Dermis blood vessel endothelial cell (primary cell): ENCODE measurements at regions not wholly inside any gene's neighbourhood (a gene's known extent, or its start where the extent isn't known, plus 50 kb on each side); places are given as distances from the start of the nearest gene placed in this dataset.
"Not testable (repeated sequence)": the region's sequence is repeated elsewhere in the genome, so short reads cannot be mapped to it uniquely, and the experiment has no call there.

Source experiments
- DNase-seq: peaks from one replicate; pipeline ENCODE4 v3.0.0; 2010

DNA sequence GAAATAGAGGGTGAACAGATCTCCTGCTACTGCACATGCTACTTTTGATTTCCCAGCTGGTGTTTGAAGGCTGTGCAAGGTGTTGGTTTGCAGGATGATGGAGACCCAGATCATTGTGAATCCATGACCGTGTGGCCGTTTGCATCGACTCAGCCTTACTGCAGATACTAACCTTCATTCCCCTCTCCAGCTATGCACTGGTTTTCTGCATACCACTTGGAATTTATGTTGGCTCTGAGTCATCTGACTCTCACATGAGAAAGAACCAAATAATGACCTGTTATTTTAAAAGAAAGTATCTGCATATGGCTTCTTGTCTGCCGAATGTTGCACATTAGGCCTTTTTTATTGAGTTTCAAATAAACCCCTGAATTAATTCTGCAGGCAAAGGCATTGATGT, 183.3 kb upstream of the PRKX start:
- not testable (repeated sequence) for DNase-seq

DNA sequence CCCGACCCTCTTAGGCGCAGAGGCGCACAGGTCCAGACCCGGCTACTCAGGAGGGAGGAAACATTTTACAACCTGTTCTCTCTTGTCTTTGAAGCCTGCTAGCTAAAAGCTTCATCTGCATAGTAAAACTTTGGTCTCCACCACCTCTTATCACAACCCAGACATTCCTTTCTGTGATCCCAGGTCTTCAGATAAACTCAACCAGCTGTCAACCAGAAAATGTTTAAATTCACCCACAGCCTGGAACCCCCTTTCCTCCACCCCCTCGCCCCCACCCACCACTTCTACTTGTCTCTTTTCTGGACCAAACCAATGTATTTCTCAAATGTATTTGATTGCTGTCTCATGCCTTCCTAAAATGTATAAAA, 169.1 kb upstream of the PRKX start:
- not testable (repeated sequence) for DNase-seq

DNA sequence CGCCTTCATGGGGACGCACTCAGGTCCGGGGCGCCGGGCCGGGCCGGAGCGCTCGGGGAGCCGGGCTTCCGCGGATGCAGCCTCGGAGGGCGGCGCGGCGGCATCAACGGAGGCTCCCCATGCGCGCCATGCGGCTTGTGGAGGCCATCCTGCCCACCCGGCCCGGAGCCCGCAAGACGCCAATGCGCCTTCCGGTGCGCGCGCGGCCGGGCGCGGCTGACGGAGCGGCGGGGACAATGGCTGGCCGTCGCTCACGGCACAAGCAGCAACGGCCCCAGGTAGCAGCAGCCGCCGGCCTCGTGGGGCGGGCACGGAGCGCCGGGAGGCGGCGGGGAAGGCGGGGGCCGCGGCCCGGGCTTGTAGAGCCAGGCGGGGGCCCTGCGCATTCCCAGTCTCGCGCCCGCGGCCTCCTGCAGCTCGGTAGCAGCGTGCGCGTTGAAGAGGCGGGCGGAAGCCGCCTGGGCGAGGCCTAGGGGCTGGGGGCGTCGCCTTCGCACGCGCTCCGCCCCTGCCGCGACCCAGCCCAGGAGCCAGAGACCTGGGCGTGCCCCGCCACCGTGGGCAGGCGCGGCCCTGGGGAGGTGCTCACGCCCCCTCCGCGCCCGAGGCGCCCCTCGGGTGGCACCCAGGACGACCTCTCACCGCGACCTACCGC, 168.6 kb upstream of the PRKX start:
- DNase-seq: not testable (repeated sequence)

DNA sequence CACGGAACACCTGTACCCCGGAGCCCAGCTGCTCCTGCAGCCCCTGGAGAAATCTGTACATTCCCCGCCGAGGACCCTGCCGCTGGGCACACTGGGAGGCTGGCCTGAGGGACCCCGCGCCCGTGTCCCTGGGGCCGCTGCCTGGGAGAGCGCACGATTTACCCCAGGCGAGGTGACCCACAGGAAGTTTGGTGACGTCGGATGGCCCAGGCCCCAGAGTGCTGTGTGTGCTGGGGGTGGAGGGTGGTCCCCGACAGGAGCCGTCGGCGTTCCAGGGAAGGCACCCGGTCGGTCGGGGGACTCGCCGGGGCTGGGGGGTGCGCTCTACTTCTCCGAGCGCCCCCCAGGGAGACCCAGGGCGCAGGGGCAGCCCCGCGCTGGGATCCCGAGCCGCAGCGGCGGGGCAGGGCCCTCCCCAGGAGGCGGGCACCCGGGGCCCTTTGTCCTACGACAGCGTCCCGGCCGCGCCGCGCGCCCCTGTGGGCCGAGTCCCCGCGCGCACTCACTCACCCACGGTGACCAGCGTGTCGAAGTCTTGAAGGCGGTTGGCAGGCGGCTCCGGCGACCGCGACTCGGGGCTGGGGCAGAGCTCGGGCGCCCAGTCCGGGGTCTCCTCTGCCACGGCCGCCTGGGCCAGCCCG, 167.9 kb upstream of the PRKX start:
- not testable (repeated sequence) for DNase-seq

DNA sequence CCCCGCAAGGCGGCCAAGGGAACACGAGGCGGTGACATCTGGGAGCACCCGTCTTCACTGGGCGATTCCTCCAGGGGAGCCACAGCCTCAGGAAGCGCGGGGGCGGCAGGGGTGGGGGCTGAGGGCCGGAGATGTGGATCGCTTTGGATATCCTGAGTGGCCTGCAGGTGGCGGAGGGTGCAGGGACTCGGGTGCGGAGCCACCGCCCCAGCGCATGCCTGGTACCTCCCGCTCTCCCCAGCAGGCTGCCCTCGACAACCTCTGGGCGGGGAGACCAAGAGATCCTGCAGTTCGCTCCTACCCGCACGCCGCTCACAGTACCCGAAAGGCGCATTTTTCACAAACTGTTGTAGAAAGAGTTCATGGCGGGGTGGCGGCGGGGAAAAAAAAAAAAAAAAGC, 162.9 kb upstream of the PRKX start:
- DNase-seq: not testable (repeated sequence)

DNA sequence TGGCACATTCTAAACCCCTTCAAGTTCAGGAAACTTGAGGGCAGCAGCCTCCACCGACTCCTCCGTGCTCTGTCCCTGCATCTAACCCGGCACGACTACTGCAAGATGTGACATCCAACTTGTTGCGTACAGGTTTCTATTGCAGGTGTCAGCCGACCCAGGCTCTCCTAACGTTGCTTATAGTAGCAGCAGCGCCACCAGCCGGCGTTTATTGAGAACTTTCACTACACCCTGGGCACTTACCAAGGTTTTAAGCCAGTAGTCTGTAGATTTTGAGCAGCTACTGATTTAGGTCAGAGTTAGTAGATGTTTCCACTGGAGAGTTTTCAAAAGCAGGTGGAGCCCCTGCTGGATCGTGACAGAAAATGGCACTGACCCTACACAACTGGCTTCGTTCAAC, 162.2 kb upstream of the PRKX start:
- DNase-seq: not testable (repeated sequence)

DNA sequence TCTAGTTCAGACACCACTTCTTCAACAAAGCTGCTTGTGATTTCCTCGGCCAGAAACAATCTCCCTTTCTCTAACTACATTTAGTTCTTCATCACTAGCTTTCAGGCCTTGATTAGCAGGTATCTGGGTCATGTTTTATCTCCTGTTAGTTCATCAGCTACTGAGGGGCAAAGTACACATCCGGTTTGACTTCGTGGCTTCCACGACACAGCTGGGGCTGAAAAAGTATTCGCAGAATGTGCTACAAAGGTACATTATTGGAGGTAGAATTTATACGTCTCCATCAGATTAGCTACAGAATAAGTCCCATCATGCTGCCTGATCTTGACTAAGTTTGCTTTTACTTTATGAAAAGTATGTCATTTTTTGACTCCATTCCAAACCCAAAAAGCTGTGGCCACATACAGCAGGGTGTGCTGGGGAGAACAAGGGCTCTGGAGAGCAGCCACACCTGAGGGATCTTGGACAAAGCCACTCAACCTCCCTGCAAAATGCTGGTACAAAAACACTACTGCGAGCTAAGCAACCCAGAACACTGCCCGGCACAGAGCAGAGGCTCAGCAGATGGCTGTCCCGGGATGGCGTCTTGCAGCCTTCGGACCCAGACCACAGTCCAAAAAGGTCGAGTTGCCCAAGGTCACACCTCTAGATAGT, 158.9 kb upstream of the PRKX start:
- not testable (repeated sequence) for DNase-seq

DNA sequence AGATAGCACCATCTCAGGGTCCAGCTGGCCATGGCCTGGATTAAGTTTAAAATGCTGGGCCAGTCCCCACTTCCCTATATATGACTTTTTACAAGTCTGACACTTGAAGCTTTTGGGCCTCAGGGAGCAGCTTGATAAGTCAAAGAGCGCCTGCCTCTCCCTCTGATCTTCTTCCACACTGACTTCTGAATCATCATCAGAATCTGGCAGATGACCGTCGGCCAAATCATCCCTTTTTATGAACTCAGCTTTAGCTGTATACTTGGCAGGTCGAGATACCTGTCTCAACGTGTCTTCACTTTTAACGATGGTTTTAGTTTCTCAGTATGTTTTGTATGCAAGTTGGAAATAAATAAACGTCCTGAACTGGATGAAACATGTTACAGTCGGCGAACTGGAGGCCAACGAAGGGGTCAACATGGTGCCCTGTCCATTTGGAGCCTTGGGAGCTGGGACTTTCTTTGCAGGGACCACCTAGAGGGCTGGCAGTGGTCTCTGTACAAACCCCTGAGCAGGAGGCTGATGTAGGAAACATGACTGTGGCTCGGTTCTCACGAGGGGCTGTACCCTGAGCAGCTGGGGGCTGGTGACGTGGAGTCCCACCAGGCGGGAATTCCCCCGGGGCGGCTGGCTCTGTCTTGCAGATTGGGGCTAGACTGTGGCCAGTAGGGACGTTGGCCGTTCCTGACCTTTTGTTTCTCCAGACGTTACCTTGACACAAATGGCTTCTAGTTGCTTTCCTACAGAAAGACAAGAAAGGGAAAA, 153.8 kb upstream of the PRKX start:
- DNase-seq: not testable (repeated sequence)

DNA sequence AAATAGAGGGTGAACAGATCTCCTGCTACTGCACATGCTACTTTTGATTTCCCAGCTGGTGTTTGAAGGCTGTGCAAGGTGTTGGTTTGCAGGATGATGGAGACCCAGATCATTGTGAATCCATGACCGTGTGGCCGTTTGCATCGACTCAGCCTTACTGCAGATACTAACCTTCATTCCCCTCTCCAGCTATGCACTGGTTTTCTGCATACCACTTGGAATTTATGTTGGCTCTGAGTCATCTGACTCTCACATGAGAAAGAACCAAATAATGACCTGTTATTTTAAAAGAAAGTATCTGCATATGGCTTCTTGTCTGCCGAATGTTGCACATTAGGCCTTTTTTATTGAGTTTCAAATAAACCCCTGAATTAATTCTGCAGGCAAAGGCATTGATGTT, 144.9 kb upstream of the PRKX start:
- not testable (repeated sequence) for DNase-seq

DNA sequence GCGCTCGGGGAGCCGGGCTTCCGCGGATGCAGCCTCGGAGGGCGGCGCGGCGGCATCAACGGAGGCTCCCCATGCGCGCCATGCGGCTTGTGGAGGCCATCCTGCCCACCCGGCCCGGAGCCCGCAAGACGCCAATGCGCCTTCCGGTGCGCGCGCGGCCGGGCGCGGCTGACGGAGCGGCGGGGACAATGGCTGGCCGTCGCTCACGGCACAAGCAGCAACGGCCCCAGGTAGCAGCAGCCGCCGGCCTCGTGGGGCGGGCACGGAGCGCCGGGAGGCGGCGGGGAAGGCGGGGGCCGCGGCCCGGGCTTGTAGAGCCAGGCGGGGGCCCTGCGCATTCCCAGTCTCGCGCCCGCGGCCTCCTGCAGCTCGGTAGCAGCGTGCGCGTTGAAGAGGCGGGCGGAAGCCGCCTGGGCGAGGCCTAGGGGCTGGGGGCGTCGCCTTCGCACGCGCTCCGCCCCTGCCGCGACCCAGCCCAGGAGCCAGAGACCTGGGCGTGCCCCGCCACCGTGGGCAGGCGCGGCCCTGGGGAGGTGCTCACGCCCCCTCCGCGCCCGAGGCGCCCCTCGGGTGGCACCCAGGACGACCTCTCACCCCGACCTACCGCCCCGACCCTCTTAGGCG, 130.2 kb upstream of the PRKX start:
- not testable (repeated sequence) for DNase-seq

DNA sequence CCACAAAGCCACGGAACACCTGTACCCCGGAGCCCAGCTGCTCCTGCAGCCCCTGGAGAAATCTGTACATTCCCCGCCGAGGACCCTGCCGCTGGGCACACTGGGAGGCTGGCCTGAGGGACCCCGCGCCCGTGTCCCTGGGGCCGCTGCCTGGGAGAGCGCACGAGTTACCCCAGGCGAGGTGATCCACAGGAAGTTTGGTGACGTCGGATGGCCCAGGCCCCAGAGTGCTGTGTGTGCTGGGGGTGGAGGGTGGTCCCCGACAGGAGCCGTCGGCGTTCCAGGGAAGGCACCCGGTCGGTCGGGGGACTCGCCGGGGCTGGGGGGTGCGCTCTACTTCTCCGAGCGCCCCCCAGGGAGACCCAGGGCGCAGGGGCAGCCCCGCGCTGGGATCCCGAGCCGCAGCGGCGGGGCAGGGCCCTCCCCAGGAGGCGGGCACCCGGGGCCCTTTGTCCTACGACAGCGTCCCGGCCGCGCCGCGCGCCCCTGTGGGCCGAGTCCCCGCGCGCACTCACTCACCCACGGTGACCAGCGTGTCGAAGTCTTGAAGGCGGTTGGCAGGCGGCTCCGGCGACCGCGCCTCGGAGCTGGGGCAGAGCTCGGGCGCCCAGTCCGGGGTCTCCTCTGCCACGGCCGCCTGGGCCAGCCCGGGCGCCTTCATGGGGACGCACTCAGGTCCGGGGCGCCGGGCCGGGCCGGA, 129.5 kb upstream of the PRKX start:
- DNase-seq: not testable (repeated sequence)

DNA sequence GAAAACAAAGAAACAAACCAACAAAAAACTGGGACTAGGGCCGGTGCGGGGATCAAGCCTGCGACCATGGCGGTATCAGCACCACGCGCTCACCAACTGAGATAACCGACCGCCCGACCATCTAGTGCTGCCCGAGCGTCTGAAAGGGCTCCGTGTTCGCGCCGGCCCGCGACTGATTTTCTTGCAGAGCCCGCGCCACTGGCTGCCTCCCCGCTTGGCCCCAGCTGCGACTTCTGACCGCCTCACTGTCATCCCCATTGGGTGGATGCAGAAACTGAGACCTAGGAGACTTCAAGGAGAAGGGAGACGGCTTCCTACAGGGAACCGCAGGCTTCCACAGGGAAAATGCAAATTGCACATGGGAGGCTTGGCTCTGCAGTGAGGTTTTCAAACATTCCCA, 125.3 kb upstream of the PRKX start:
- not testable (repeated sequence) for DNase-seq

DNA sequence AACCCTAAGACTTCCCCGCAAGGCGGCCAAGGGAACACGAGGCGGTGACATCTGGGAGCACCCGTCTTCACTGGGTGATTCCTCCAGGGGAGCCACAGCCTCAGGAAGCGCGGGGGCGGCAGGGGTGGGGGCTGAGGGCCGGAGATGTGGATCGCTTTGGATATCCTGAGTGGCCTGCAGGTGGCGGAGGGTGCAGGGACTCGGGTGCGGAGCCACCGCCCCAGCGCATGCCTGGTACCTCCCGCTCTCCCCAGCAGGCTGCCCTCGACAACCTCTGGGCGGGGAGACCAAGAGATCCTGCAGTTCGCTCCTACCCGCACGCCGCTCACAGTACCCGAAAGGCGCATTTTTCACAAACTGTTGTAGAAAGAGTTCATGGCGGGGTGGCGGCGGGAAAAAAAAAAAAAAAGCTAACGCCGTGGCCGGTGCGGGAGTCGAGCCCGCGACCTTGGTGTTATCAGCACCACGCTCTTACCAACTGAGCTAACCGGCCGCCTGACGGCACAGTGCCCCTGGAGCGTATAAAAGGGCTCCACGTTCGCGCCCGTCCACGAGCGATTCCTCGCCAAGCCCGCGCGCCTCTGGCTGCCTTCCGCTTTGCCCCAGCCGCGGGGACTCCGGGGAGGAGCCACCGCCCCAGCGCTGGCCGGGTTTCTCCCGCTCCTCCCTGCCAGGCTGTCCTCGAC, 124.7 kb upstream of the PRKX start:
- not testable (repeated sequence) for DNase-seq

DNA sequence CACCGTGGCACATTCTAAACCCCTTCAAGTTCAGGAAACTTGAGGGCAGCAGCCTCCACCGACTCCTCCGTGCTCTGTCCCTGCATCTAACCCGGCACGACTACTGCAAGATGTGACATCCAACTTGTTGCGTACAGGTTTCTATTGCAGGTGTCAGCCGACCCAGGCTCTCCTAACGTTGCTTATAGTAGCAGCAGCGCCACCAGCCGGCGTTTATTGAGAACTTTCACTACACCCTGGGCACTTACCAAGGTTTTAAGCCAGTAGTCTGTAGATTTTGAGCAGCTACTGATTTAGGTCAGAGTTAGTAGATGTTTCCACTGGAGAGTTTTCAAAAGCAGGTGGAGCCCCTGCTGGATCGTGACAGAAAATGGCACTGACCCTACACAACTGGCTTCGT, 123.8 kb upstream of the PRKX start:
- not testable (repeated sequence) for DNase-seq

DNA sequence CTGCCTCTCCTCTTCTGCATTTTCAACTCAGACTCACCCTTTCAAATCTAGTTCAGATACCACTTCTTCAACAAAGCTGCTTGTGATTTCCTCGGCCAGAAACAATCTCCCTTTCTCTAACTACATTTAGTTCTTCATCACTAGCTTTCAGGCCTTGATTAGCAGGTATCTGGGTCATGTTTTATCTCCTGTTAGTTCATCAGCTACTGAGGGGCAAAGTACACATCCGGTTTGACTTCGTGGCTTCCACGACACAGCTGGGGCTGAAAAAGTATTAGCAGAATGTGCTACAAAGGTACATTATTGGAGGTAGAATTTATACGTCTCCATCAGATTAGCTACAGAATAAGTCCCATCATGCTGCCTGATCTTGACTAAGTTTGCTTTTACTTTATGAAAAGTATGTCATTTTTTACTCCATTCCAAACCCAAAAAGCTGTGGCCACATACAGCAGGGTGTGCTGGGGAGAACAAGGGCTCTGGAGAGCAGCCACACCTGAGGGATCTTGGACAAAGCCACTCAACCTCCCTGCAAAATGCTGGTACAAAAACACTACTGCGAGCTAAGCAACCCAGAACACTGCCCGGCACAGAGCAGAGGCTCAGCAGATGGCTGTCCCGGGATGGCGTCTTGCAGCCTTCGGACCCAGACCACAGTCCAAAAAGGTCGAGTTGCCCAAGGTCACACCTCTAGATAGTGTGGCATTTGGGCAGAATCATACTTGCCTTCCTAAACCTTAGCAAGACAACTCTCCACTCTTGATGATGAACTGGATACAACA, 120.5 kb upstream of the PRKX start:
- not testable (repeated sequence) for DNase-seq

DNA sequence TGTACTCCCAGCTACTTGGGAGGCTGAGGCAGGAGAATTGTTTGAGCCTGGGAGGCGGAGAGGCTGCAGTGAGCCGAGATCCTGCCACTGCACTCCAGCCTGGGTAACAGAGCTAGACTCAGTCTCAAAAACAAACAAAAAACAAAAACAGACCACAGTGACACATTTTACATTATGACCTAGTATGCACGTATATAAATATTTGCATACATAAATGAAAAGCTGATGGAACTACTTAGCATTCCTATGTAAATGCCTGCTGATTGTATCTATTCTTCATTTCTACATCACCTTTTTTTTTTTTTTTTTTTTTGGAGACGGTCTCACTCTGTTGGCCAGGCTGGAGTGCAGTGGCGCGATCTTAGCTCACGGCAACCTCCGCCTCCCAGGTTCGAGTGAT, 116.6 kb upstream of the PRKX start:
- DNase-seq: not testable (repeated sequence)

DNA sequence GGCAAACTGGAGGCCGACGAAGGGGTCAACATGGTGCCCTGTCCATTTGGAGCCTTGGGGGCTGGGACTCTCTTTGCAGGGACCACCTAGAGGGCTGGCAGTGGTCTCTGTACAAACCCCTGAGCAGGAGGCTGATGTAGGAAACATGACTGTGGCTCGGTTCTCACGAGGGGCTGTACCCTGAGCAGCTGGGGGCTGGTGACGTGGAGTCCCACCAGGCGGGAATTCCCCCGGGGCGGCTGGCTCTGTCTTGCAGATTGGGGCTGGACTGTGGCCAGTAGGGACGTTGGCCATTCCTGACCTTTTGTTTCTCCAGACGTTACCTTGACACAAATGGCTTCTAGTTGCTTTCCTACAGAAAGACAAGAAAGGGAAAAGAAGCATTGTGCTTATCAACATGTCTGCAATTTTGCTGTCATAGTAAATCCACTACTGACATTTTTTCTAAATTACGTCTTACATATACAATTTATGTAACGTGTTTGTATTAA, 115.6 kb upstream of the PRKX start:
- not testable (repeated sequence) for DNase-seq

DNA sequence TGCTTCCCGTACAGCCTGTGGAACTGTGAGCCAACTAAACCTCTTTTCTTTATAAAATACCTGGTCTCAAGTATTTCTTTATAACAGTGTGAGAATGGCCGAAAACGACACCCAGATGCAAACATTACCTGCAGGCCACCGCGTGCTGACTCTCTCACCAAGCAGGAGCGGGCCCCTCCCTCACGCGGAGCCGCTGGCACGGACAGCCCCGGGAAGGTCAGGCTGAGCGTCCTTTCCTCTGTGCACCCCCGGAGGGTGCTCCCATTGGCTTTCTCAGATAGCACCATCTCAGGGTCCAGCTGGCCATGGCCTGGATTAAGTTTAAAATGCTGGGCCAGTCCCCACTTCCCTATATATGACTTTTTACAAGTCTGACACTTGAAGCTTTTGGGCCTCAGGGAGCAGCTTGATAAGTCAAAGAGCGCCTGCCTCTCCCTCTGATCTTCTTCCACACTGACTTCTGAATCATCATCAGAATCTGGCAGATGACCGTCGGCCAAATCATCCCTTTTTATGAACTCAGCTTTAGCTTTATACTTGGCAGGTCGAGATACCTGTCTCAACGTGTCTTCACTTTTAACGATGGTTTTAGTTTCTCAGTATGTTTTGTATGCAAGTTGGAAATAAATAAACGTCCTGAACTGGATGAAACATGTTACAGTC, 115.1 kb upstream of the PRKX start:
- DNase-seq: not testable (repeated sequence)

DNA sequence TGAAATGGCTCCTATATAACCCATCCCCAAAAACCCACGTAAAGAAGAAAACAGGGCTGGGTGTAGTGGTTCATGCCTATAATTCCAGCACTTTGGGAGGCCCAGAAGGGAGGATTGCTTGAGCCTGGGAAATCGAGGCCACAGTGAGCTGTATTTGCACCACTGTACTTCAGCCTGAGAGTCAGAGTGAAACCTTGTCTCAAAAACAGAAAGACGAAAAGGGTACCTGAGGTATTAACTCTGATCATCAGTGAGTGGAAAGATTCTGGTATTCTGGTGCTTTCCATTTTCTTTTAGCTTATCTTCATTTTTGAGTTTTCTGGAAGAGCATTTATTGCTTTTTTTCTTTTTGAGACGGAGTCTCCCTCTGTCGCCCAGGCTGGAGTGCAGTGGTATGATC, 110.6 kb upstream of the PRKX start:
- DNase-seq: not testable (repeated sequence)

DNA sequence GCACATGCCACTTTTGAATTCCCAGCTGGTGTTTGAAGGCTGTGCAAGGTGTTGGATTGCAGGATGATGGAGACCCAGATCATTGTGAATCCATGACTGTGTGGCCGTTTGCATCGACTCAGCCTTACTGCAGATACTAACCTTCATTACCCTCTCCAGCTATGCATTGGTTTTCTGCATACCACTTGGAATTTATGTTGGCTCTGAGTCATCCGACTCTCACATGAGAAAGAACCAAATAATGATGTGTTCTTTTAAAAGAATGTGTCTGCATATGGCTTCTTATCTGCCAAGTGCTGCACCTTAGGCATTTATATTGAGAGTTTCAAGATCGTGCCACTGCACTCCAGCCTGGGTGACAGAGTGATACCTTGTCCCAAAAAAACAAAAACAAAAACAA, 106.7 kb upstream of the PRKX start:
- DNase-seq: no peak
